GM12872 (cell line): ENCODE measurements at regions not wholly inside any gene's neighbourhood (a gene's known extent, or its start where the extent isn't known, plus 50 kb on each side); places are given as distances from the start of the nearest gene placed in this dataset.

Source experiments
- CTCF ChIP-seq: IDR thresholded peaks from 3 replicates; pipeline ENCODE4 v1.5.1; 2011; ENCODE audit warnings: low read depth, mild to moderate bottlenecking, low read length, moderate library complexity; ENCODE audit not compliant: insufficient read depth

GRCh38 chr12:67042697-67043131 lies 226.4 kb upstream of the CAND1 start:
- no peak for TF ChIP-seq CTCF

- no peak for TF ChIP-seq CTCF
These were observed 225.4 kb upstream of the CAND1 start for GRCh38 chr12:67043771-67044170.

- TF ChIP-seq CTCF = no peak
These were observed 223.5 kb upstream of the CAND1 start for GRCh38 chr12:67045650-67046049.

GRCh38 chr12:67046062-67046461 lies 223.1 kb upstream of the CAND1 start:
- no peak for TF ChIP-seq CTCF

GRCh38 chr12:67047634-67048033 lies 221.5 kb upstream of the CAND1 start:
- no peak for TF ChIP-seq CTCF

GRCh38 chr12:67048371-67048770 lies 220.8 kb upstream of the CAND1 start:
- no peak for TF ChIP-seq CTCF

- no peak for TF ChIP-seq CTCF
These were observed 216.2 kb upstream of the CAND1 start for GRCh38 chr12:67052981-67053380.

- no peak for TF ChIP-seq CTCF
These were observed 212.8 kb upstream of the CAND1 start for GRCh38 chr12:67056329-67056728.
